ENCODE measurements at regions not wholly inside any gene's neighbourhood (a gene's known extent, or its start where the extent isn't known, plus 50 kb on each side); places are given as distances from the start of the nearest gene placed in this dataset.
"Not testable (repeated sequence)": the region's sequence is repeated elsewhere in the genome, so short reads cannot be mapped to it uniquely, and the experiment has no call there.

DNA sequence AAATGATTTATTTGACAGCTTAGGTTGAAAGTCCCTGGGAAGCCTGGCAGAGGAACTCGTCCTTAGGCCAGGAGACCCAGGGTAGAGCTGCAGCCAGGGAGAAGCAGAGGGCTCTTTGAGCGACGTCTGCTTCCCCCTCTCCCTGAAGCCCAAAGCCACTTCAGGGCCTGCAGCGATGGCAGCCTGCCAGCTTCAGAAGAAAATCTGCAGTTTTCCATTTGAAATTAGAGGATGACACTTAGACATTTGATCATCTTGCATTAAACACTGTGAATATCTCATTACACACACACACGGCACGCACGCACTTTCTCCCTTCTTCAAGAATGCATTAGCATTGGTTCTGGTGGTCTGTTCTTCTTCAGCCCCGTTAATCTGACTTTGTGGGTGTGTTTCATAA, 96.5 kb downstream of the PLEKHG1 start:
- Histone ChIP-seq H4K20me1 (ENCODE audit: insufficient read depth) (no peaks in the 10 kb centered on the region), H3K4me3 (ENCODE audit: low read length) (no peak overlapping the region), H3F3A (ENCODE audit: insufficient read depth, low read length, poor library complexity, severe bottlenecking) (no peaks in the 10 kb centered on the region), H3K36me3 (ENCODE audit: insufficient read depth, low read length) (no peaks in the 10 kb centered on the region), H3K9ac (ENCODE audit: low read length) (no peak overlapping the region), H3K9me3 (ENCODE audit: low read length) (no peaks in the 10 kb centered on the region), H3K4me2 (ENCODE audit: low read length) (no peak overlapping the region), H3K27ac (ENCODE audit: low read length) (no peak overlapping the region), H3K79me2 (replicated peaks; ENCODE audit: insufficient read depth, low read length) (no peaks in the 10 kb centered on the region), H2AFZ (ENCODE audit: low read depth, low read length) (no peak overlapping the region), H3K9me2 (ENCODE audit: insufficient read depth, low read length) (no peaks in the 10 kb centered on the region), H3K27me3 (ENCODE audit: insufficient read depth, low read depth, low read length) (no peaks in the 10 kb centered on the region)
- no peak for TF ChIP-seq EZH2 (IDR thresholded peaks at IDR 0.05; ENCODE audit: borderline replicate concordance, insufficient read depth, low read length, poor library complexity, severe bottlenecking)
- no peak for TF ChIP-seq EP300 (conservative IDR thresholded peaks at IDR 0.05; ENCODE audit: poor library complexity, severe bottlenecking)
- TF ChIP-seq RAD21 (conservative IDR thresholded peaks at IDR 0.05): no peak
- TF ChIP-seq, protein P1, sequence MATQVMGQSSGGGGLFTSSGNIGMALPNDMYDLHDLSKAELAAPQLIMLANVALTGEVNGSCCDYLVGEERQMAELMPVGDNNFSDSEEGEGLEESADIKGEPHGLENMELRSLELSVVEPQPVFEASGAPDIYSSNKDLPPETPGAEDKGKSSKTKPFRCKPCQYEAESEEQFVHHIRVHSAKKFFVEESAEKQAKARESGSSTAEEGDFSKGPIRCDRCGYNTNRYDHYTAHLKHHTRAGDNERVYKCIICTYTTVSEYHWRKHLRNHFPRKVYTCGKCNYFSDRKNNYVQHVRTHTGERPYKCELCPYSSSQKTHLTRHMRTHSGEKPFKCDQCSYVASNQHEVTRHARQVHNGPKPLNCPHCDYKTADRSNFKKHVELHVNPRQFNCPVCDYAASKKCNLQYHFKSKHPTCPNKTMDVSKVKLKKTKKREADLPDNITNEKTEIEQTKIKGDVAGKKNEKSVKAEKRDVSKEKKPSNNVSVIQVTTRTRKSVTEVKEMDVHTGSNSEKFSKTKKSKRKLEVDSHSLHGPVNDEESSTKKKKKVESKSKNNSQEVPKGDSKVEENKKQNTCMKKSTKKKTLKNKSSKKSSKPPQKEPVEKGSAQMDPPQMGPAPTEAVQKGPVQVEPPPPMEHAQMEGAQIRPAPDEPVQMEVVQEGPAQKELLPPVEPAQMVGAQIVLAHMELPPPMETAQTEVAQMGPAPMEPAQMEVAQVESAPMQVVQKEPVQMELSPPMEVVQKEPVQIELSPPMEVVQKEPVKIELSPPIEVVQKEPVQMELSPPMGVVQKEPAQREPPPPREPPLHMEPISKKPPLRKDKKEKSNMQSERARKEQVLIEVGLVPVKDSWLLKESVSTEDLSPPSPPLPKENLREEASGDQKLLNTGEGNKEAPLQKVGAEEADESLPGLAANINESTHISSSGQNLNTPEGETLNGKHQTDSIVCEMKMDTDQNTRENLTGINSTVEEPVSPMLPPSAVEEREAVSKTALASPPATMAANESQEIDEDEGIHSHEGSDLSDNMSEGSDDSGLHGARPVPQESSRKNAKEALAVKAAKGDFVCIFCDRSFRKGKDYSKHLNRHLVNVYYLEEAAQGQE (IDR thresholded peaks at IDR 0.05; ENCODE audit: borderline replicate concordance): no peak
- no peak for TF ChIP-seq MXI1 (conservative IDR thresholded peaks at IDR 0.05; ENCODE audit: poor library complexity, severe bottlenecking)
- TF ChIP-seq POLR2AphosphoS5 (IDR thresholded peaks at IDR 0.05): no peak
- TF ChIP-seq, protein P2, sequence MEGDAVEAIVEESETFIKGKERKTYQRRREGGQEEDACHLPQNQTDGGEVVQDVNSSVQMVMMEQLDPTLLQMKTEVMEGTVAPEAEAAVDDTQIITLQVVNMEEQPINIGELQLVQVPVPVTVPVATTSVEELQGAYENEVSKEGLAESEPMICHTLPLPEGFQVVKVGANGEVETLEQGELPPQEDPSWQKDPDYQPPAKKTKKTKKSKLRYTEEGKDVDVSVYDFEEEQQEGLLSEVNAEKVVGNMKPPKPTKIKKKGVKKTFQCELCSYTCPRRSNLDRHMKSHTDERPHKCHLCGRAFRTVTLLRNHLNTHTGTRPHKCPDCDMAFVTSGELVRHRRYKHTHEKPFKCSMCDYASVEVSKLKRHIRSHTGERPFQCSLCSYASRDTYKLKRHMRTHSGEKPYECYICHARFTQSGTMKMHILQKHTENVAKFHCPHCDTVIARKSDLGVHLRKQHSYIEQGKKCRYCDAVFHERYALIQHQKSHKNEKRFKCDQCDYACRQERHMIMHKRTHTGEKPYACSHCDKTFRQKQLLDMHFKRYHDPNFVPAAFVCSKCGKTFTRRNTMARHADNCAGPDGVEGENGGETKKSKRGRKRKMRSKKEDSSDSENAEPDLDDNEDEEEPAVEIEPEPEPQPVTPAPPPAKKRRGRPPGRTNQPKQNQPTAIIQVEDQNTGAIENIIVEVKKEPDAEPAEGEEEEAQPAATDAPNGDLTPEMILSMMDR (IDR thresholded peaks at IDR 0.05; ENCODE audit: poor library complexity, severe bottlenecking): no peak
- no peak for TF ChIP-seq TAF1 (IDR thresholded peaks at IDR 0.05; ENCODE audit: low read depth)
- no peak for TF ChIP-seq SMC3 (conservative IDR thresholded peaks at IDR 0.05; ENCODE audit: poor library complexity)

DNA sequence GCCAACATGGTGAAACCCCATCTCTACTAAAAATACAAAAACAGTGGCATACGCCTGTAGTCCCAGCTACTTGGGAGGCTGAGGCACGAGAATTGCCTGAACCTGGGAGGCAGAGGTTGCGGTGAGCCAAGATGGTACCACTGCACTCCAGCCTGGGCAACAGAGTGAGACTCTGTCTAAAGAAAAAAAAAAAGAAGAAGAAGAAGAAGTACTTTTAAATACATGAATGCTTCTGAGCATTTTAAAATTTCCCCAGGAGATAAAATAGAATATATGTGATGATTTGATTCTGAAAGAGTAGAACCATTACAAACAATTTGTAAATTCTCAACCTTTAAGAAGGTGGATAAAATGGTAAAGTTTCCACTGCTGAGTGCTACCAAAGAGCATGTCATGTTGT, 97.2 kb downstream of the PLEKHG1 start:
- H3K27me3 ChIP-seq (ENCODE audit: insufficient read depth, low read depth, low read length); H3K4me2 ChIP-seq (ENCODE audit: low read length); H3K79me2 ChIP-seq (replicated peaks; ENCODE audit: insufficient read depth, low read length); H3K9ac ChIP-seq (ENCODE audit: low read length); H3K4me3 ChIP-seq (ENCODE audit: low read length); H2AFZ ChIP-seq (ENCODE audit: low read depth, low read length); H3F3A ChIP-seq (ENCODE audit: insufficient read depth, low read length, poor library complexity, severe bottlenecking); H3K9me3 ChIP-seq (ENCODE audit: low read length); H3K36me3 ChIP-seq (ENCODE audit: insufficient read depth, low read length); H3K9me2 ChIP-seq (ENCODE audit: insufficient read depth, low read length); H4K20me1 ChIP-seq (ENCODE audit: insufficient read depth); H3K27ac ChIP-seq (ENCODE audit: low read length): not testable (repeated sequence)

DNA sequence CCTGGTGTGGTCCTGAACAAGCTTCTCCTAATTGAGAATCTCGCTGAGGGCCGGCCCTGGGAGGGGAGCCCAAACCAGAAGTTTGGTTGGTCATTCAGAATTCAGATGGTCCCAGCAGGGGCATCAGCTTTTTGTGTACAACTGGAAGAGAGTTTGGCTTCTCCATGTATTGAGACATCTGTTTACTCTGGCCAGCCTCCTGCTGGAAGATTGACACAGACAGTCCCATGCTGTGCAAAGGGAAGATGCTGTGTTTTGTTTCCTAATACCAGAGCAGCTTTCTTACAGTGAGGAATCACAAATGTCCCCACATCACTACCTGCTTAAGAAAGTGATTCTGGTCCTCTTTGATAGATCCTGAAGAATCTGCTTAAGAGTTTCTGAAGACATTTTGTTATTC, 97.8 kb downstream of the PLEKHG1 start:
- H3K9me2 ChIP-seq (ENCODE audit: insufficient read depth, low read length): no peaks in the 10 kb centered on the region

More for the DNA sequence above, 97.8 kb downstream of the PLEKHG1 start:
- H3K4me2 ChIP-seq (ENCODE audit: low read length): no peak overlapping the region
- no peak overlapping the region for H3K9ac ChIP-seq (ENCODE audit: low read length)
- no peaks in the 10 kb centered on the region for H4K20me1 ChIP-seq (ENCODE audit: insufficient read depth)
- H3K36me3 ChIP-seq (ENCODE audit: insufficient read depth, low read length): no peaks in the 10 kb centered on the region
- H3K9me3 ChIP-seq (ENCODE audit: low read length): no peaks in the 10 kb centered on the region
- H3K27me3 ChIP-seq (ENCODE audit: insufficient read depth, low read depth, low read length): no peaks in the 10 kb centered on the region
- no peak overlapping the region for H3K4me3 ChIP-seq (ENCODE audit: low read length)
- TF ChIP-seq TAF1 (IDR thresholded peaks at IDR 0.05; ENCODE audit: low read depth): no peak
- TF ChIP-seq EP300 (conservative IDR thresholded peaks at IDR 0.05; ENCODE audit: poor library complexity, severe bottlenecking): no peak
- no peak for TF ChIP-seq SMC3 (conservative IDR thresholded peaks at IDR 0.05; ENCODE audit: poor library complexity)
- no peak for TF ChIP-seq POLR2AphosphoS5 (IDR thresholded peaks at IDR 0.05)
- TF ChIP-seq, protein P2 (IDR thresholded peaks at IDR 0.05; ENCODE audit: poor library complexity, severe bottlenecking): no peak
- TF ChIP-seq MXI1 (conservative IDR thresholded peaks at IDR 0.05; ENCODE audit: poor library complexity, severe bottlenecking): no peak
- TF ChIP-seq RAD21 (conservative IDR thresholded peaks at IDR 0.05): no peak
- no peak for TF ChIP-seq EZH2 (IDR thresholded peaks at IDR 0.05; ENCODE audit: borderline replicate concordance, insufficient read depth, low read length, poor library complexity, severe bottlenecking)
- TF ChIP-seq, protein P1 (IDR thresholded peaks at IDR 0.05; ENCODE audit: borderline replicate concordance): no peak
- no peaks in the 10 kb centered on the region for H3K79me2 ChIP-seq (replicated peaks; ENCODE audit: insufficient read depth, low read length)
- H3F3A ChIP-seq (ENCODE audit: insufficient read depth, low read length, poor library complexity, severe bottlenecking): no peaks in the 10 kb centered on the region
- H2AFZ ChIP-seq (ENCODE audit: low read depth, low read length): no peak overlapping the region
- no peak overlapping the region for H3K27ac ChIP-seq (ENCODE audit: low read length)

All from neural cell (in vitro differentiated cells).